SK-N-SH (cell line): ENCODE measurements at regions not wholly inside any gene's neighbourhood (a gene's known extent, or its start where the extent isn't known, plus 50 kb on each side); places are given as distances from the start of the nearest gene placed in this dataset.

ENCODE experiments used
- CTCF ChIA-PET: fragments of 300-600, 350-600 bp; formaldehyde crosslinking; extraction: SDS; loops from one replicate; lab custom pipeline; 2021; lab: Yijun Ruan, JAX
- POLR2A ChIA-PET: fragments of 350-600 bp; sonication (Branson Sonifier 250); formaldehyde crosslinking; extraction: SDS; loops from one replicate; lab custom pipeline; 2020; ENCODE audit warnings: antibody characterized with exemption, inconsistent platforms; lab: Yijun Ruan, JAX
- DNase-seq: peaks from one replicate; pipeline ENCODE4 v3.0.0; 2012
- H2AFZ ChIP-seq: fragments of 200-600 bp; sonication (generic); 2 replicates; pipeline ENCODE4 v1.8.1; 2016; ENCODE audit warnings: antibody characterized with exemption, mild to moderate bottlenecking, low read depth
- H3F3A ChIP-seq: fragments of 200-600 bp; sonication (generic); replicated peaks from 2 replicates; pipeline ENCODE3; 2016; ENCODE audit warnings: antibody characterized with exemption, mild to moderate bottlenecking; ENCODE audit not compliant: insufficient read depth
- H3K27ac ChIP-seq, 2 experiments: fragments of 200-500 bp in 1 of 2; fragments of 200-600 bp in 1 of 2; sonication (Bioruptor generic) in 1 of 2; sonication (generic), shearing (Covaris generic) in 1 of 2; 2 replicates each; pipeline versions ENCODE4 v1.5.1 to v1.6.1; 2014 to 2016; ENCODE audit warnings: low read depth in 2 of 2, inconsistent platforms in 1 of 2, low read length in 1 of 2, mild to moderate bottlenecking in 1 of 2, mixed read lengths in 1 of 2
- H3K27me3 ChIP-seq: fragments of 200-600 bp; sonication (generic), shearing (Covaris generic); 2 replicates; pipeline ENCODE4 v1.6.1; 2016; ENCODE audit warnings: mixed run types; ENCODE audit not compliant: insufficient read depth
- H3K36me3 ChIP-seq, 2 experiments: fragments of 200-500 bp in 1 of 2; fragments of 200-600 bp in 1 of 2; sonication (Bioruptor generic) in 1 of 2; sonication (generic) in 1 of 2; replicated peaks in 1 of 2; 2 replicates each; pipeline versions ENCODE3 to v1.5.1; 2014 to 2016; ENCODE audit warnings: low read length in 1 of 2, mild to moderate bottlenecking in 1 of 2; ENCODE audit not compliant: insufficient read depth in 2 of 2, control insufficient read depth in 1 of 2
- H3K4me1 ChIP-seq, 2 experiments: fragments of 200-500 bp in 1 of 2; fragments of 200-600 bp in 1 of 2; sonication (Bioruptor generic) in 1 of 2; sonication (generic), shearing (Covaris generic) in 1 of 2; 2 replicates each; pipeline versions ENCODE4 v1.5.1 to v1.6.1; 2014 to 2016; ENCODE audit warnings: low read depth in 1 of 2, low read length in 1 of 2, mixed run types in 1 of 2; ENCODE audit not compliant: insufficient read depth in 2 of 2, control insufficient read depth in 1 of 2
- H3K4me2 ChIP-seq: fragments of 200-600 bp; sonication (generic), shearing (Covaris generic); 2 replicates; pipeline ENCODE4 v1.6.1; 2017; ENCODE audit warnings: mixed run types
- H3K4me3 ChIP-seq, 2 experiments: fragments of 200-500 bp in 1 of 2; fragments of 200-600 bp in 1 of 2; sonication (Bioruptor generic) in 1 of 2; sonication (generic), shearing (Covaris generic) in 1 of 2; 2 replicates each; pipeline versions ENCODE4 v1.5.1 to v1.8.1; 2014 to 2016; ENCODE audit warnings: low read depth in 2 of 2, inconsistent platforms in 1 of 2, low read length in 1 of 2, mild to moderate bottlenecking in 1 of 2, mixed read lengths in 1 of 2, moderate library complexity in 1 of 2
- H3K79me2 ChIP-seq: fragments of 200-600 bp; sonication (generic); 2 replicates; pipeline ENCODE4 v1.8.1; 2017; ENCODE audit warnings: mild to moderate bottlenecking; ENCODE audit not compliant: insufficient read depth
- H3K9ac ChIP-seq: fragments of 200-600 bp; sonication (generic); 2 replicates; pipeline ENCODE4 v1.6.1; 2017; ENCODE audit warnings: mixed run types
- H3K9me2 ChIP-seq: fragments of 200-600 bp; sonication (generic); 2 replicates; pipeline ENCODE4 v1.6.1; 2017; ENCODE audit warnings: mixed run types
- H3K9me3 ChIP-seq: fragments of 200-600 bp; sonication (generic); 2 replicates; pipeline ENCODE4 v1.6.1; 2017; ENCODE audit warnings: mixed run types, mild to moderate bottlenecking, moderate library complexity
- H4K20me1 ChIP-seq: fragments of 200-600 bp; sonication (generic); 2 replicates; pipeline ENCODE4 v1.6.1; 2017; ENCODE audit warnings: mild to moderate bottlenecking, mixed run types; ENCODE audit not compliant: insufficient read depth
- EP300 ChIP-seq, 2 experiments: IDR thresholded peaks; 2 replicates each; pipeline versions ENCODE4 v1.4.0 to v1.6.1; 2012; ENCODE audit warnings: borderline replicate concordance in 1 of 2, low read depth in 1 of 2, low read length in 1 of 2
- FOSL2 ChIP-seq: IDR thresholded peaks from 2 replicates; pipeline ENCODE4 v1.4.0; 2012; ENCODE audit warnings: low read depth, mild to moderate bottlenecking, moderate library complexity, borderline replicate concordance
- NRF1 ChIP-seq: IDR thresholded peaks from 2 replicates; pipeline ENCODE4 v1.6.1; 2012; ENCODE audit warnings: low read depth, mild to moderate bottlenecking, low read length
- RCOR1 ChIP-seq: fragments of 150-350 bp; IDR thresholded peaks from 2 replicates; pipeline ENCODE4 v1.6.1; 2017; ENCODE audit warnings: antibody characterized with exemption, low read length
- REST ChIP-seq: IDR thresholded peaks from 2 replicates; pipeline ENCODE4 v1.6.1; 2012; ENCODE audit warnings: mild to moderate bottlenecking, low read depth, low read length, moderate library complexity
- TAF1 ChIP-seq: IDR thresholded peaks from 2 replicates; pipeline ENCODE4 v1.6.1; 2012; ENCODE audit warnings: low read depth, mild to moderate bottlenecking, low read length, moderate library complexity, borderline replicate concordance
- YY1 ChIP-seq: IDR thresholded peaks from 2 replicates; pipeline ENCODE4 v1.4.0; 2012; ENCODE audit warnings: low read depth, mild to moderate bottlenecking
- WGBS: methylation state at CpG from one replicate; pipeline ENCODE4 v1.1.6; 2017; ENCODE audit warnings: low lambda C conversion rate; 5-methylcytosine and 5-hydroxymethylcytosine counted together
- TF ChIP-seq, protein P1 (sequence below): IDR thresholded peaks from 2 replicates; pipeline ENCODE4 v1.4.0; 2012; ENCODE audit warnings: low read depth, borderline replicate concordance
- TF ChIP-seq, protein P2 (sequence below): fragments of 150-350 bp; IDR thresholded peaks from 2 replicates; pipeline ENCODE4 v1.6.1; 2017; ENCODE audit warnings: antibody characterized with exemption, low read length, low read depth, borderline replicate concordance
- TF ChIP-seq, protein P3 (sequence below): IDR thresholded peaks from 2 replicates; pipeline ENCODE4; 2012

- ChIA-PET POLR2A (no interaction called here), CTCF (interaction anchor here (0.6 kb wide), 1 partner anchor 281 kb away, joined by 4 read pairs; no protein-coding TSS in a partner anchor)
- Histone ChIP-seq H3K4me3 (no peak overlapping the region), H3K27ac (no peak overlapping the region), H4K20me1 (no peaks in the 10 kb centered on the region), H3K36me3 (no peaks in the 10 kb centered on the region), H3K9me2 (no peaks in the 10 kb centered on the region), H3F3A (no peaks in the 10 kb centered on the region), H3K9me3 (no peaks in the 10 kb centered on the region), H3K4me2 (no peak overlapping the region), H3K9ac (no peak overlapping the region), H2AFZ (no peak overlapping the region), H3K79me2 (no peaks in the 10 kb centered on the region), H3K4me1 (no peaks in the 10 kb centered on the region), H3K27me3 (no peaks in the 10 kb centered on the region)
- 29% methylated on average over 4 of the region's 4 CpGs for WGBS
- DNase-seq = no peak
- TF ChIP-seq YY1 (no peak), NRF1 (no peak), RCOR1 (no peak), TAF1 (no peak), REST (no peak), FOSL2 (no peak), EP300 (IDR thresholded peaks at IDR 0.05; ENCODE audit: borderline replicate concordance in 1 of 2, low read depth in 1 of 2, low read length in 1 of 2) (no peak)
- TF ChIP-seq, protein P1, sequence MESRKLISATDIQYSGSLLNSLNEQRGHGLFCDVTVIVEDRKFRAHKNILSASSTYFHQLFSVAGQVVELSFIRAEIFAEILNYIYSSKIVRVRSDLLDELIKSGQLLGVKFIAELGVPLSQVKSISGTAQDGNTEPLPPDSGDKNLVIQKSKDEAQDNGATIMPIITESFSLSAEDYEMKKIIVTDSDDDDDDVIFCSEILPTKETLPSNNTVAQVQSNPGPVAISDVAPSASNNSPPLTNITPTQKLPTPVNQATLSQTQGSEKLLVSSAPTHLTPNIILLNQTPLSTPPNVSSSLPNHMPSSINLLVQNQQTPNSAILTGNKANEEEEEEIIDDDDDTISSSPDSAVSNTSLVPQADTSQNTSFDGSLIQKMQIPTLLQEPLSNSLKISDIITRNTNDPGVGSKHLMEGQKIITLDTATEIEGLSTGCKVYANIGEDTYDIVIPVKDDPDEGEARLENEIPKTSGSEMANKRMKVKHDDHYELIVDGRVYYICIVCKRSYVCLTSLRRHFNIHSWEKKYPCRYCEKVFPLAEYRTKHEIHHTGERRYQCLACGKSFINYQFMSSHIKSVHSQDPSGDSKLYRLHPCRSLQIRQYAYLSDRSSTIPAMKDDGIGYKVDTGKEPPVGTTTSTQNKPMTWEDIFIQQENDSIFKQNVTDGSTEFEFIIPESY = no peak
- TF ChIP-seq, protein P2, sequence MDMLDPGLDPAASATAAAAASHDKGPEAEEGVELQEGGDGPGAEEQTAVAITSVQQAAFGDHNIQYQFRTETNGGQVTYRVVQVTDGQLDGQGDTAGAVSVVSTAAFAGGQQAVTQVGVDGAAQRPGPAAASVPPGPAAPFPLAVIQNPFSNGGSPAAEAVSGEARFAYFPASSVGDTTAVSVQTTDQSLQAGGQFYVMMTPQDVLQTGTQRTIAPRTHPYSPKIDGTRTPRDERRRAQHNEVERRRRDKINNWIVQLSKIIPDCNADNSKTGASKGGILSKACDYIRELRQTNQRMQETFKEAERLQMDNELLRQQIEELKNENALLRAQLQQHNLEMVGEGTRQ = no peak
- TF ChIP-seq, protein P3, sequence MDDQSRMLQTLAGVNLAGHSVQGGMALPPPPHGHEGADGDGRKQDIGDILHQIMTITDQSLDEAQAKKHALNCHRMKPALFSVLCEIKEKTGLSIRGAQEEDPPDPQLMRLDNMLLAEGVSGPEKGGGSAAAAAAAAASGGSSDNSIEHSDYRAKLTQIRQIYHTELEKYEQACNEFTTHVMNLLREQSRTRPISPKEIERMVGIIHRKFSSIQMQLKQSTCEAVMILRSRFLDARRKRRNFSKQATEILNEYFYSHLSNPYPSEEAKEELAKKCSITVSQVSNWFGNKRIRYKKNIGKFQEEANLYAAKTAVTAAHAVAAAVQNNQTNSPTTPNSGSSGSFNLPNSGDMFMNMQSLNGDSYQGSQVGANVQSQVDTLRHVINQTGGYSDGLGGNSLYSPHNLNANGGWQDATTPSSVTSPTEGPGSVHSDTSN = no peak
Measured at GRCh38 chr2:226169751-226170581, 629.7 kb downstream of the IRS1 start.
